Uterus (tissue), 2 donors: ENCODE measurements at regions not wholly inside any gene's neighbourhood (a gene's known extent, or its start where the extent isn't known, plus 50 kb on each side); places are given as distances from the start of the nearest gene placed in this dataset.

Experiments used
- POLR2A ChIP-seq, 2 donors: fragments of 450-650 bp; IDR thresholded peaks; one replicate each; pipeline ENCODE4 v1.6.1; 2016; ENCODE audit warnings: antibody characterized with exemption in 2 of 2, mild to moderate bottlenecking in 1 of 2, moderate library complexity in 1 of 2
- TF ChIP-seq, protein P1 (sequence below), 4 experiments: fragments of 200-600 bp in 2 of 4; fragments of 450-650 bp in 2 of 4; sonication (generic) in 2 of 4; IDR thresholded peaks; one replicate each; pipeline ENCODE4 v1.5.1; 2016 to 2019; ENCODE audit warnings: antibody characterized with exemption in 4 of 4, mild to moderate bottlenecking in 2 of 4, moderate library complexity in 1 of 4

DNA sequence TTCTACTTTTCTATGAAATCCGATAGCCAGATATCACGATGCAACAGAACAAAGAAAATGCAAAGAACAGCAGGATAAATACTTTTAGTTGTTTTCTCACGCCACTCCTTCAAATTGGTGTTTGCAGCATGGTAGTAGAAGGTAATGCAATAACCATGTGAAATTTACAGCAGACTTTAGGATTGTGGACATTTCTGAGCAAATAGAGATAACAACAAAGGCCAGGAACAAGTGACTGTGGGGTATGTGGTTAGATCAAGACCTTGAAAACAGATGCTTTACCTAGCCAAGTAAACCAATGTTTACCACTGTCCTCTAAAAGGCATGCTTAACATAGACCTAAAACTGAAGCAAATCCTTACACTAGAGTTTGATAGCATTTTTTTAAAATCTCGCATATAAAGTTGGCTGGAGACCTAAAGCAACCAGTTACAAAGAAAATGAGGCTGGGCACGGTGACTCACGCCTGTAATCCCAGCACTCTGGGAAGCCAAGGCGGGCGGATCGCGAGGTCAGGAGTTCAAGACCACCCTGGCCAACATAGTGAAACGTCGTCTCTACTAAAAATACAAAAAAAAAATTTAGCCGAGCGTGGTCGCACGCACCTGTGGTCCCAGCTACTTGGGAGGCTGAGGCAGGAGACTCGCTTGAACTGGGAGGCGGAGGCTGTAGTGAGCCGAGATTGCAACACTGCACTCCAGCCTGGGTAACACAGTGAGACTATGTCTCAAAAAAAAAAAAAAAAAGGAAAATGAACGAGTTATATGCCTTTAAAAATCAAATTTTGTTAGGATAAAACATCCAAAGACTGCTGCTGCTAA lies 123.2 kb upstream of the FOXN3 start:
- no peak for TF ChIP-seq POLR2A (IDR thresholded peaks at IDR 0.05)
- TF ChIP-seq, protein P1, sequence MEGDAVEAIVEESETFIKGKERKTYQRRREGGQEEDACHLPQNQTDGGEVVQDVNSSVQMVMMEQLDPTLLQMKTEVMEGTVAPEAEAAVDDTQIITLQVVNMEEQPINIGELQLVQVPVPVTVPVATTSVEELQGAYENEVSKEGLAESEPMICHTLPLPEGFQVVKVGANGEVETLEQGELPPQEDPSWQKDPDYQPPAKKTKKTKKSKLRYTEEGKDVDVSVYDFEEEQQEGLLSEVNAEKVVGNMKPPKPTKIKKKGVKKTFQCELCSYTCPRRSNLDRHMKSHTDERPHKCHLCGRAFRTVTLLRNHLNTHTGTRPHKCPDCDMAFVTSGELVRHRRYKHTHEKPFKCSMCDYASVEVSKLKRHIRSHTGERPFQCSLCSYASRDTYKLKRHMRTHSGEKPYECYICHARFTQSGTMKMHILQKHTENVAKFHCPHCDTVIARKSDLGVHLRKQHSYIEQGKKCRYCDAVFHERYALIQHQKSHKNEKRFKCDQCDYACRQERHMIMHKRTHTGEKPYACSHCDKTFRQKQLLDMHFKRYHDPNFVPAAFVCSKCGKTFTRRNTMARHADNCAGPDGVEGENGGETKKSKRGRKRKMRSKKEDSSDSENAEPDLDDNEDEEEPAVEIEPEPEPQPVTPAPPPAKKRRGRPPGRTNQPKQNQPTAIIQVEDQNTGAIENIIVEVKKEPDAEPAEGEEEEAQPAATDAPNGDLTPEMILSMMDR (IDR thresholded peaks at IDR 0.05): no peak
